Breast epithelium (tissue), 4 donors: ENCODE measurements at regions not wholly inside any gene's neighbourhood (a gene's known extent, or its start where the extent isn't known, plus 50 kb on each side); places are given as distances from the start of the nearest gene placed in this dataset.

Experiments used
- DNase-seq, 2 donors: peaks; one replicate each; pipeline ENCODE4 v3.0.0-alpha.2; 2019; ENCODE audit warnings: low spot score in 2 of 2
- H3K27ac ChIP-seq, 2 donors: fragments of 200-600 bp; sonication (generic) in 1 of 2; one replicate each; pipeline ENCODE4 v1.5.1; 2016 to 2019; ENCODE audit warnings: mild to moderate bottlenecking in 1 of 2
- H3K27me3 ChIP-seq, 2 donors: fragments of 200-600 bp; sonication (generic) in 1 of 2; one replicate each; pipeline versions ENCODE4 v1.5.1 to v1.6.0; 2017 to 2019; ENCODE audit warnings: control low read depth in 1 of 2, mild to moderate bottlenecking in 1 of 2
- H3K36me3 ChIP-seq: fragments of 200-600 bp; one replicate; pipeline ENCODE4 v1.5.1; 2019
- H3K4me1 ChIP-seq, 2 donors: fragments of 200-600 bp; sonication (generic); one replicate each; pipeline ENCODE4 v1.5.1; 2016 to 2019; ENCODE audit warnings: control low read depth in 1 of 2
- H3K4me3 ChIP-seq, 3 donors: fragments of 200-600 bp; sonication (generic); 1 replicate in 2 of 3; 2 replicates in 1 of 3; pipeline ENCODE4 v1.5.1; 2016 to 2019; ENCODE audit warnings: mild to moderate bottlenecking in 3 of 3, moderate library complexity in 2 of 3
- H3K9me3 ChIP-seq, 2 donors: fragments of 200-600 bp; sonication (generic) in 1 of 2; one replicate each; pipeline ENCODE4 v1.5.1; 2016 to 2019; ENCODE audit warnings: control low read depth in 1 of 2
- CTCF ChIP-seq, 3 donors: fragments of 450-650 bp; IDR thresholded peaks; one replicate each; pipeline ENCODE4 v1.5.1; 2016 to 2017; ENCODE audit warnings: antibody characterized with exemption in 3 of 3, mild to moderate bottlenecking in 3 of 3, moderate library complexity in 3 of 3
- POLR2A ChIP-seq: fragments of 450-650 bp; IDR thresholded peaks from one replicate; pipeline ENCODE4 v1.6.1; 2016; ENCODE audit warnings: antibody characterized with exemption, mild to moderate bottlenecking, moderate library complexity
- POLR2AphosphoS5 ChIP-seq, 3 donors: sonication (generic); formaldehyde crosslinking; IDR thresholded peaks; one replicate each; pipeline ENCODE4 v1.6.1; 2017; ENCODE audit warnings: antibody characterized with exemption in 3 of 3
- intact Hi-C: fragments of 100-400 bp; cut with DNase I; formaldehyde crosslinking; loops from one replicate; pipeline ENCODE4 v1.15.1; 2023; ENCODE audit warnings: low total_unique reads

- TF ChIP-seq POLR2A (no peak), POLR2AphosphoS5 (IDR thresholded peaks at IDR 0.05) (no peak), CTCF (IDR thresholded peaks at IDR 0.05) (no peak)
- intact Hi-C loops: no loop called here
- Histone ChIP-seq H3K9me3 (no peaks in the 10 kb centered on the region), H3K4me1 (no peaks in the 10 kb centered on the region), H3K27me3 (no peaks in the 10 kb centered on the region), H3K4me3 (no peak overlapping the region), H3K27ac (no peak overlapping the region), H3K36me3 (no peaks in the 10 kb centered on the region)
- DNase-seq: no peak
Observed at GRCh38 chr4:101515566-101515965, 168.2 kb upstream of the PPP3CA start.

- no peak overlapping the region for H3K4me3 ChIP-seq
- H3K36me3 ChIP-seq: no peaks in the 10 kb centered on the region
- DNase-seq: no peak
- H3K27me3 ChIP-seq: no peaks in the 10 kb centered on the region
- no peak overlapping the region for H3K27ac ChIP-seq
- TF ChIP-seq POLR2A: no peak
- no peak for TF ChIP-seq CTCF (IDR thresholded peaks at IDR 0.05)
- no peak for TF ChIP-seq POLR2AphosphoS5 (IDR thresholded peaks at IDR 0.05)
- no peaks in the 10 kb centered on the region for H3K9me3 ChIP-seq
- no peaks in the 10 kb centered on the region for H3K4me1 ChIP-seq
- intact Hi-C loops: no loop called here
Observed at GRCh38 chr4:101515099-101515498, 167.8 kb upstream of the PPP3CA start.

GRCh38 chr4:101512416-101512815 is 165.1 kb upstream of the PPP3CA start:
- no peak for TF ChIP-seq CTCF (IDR thresholded peaks at IDR 0.05)
- no peak for TF ChIP-seq POLR2AphosphoS5 (IDR thresholded peaks at IDR 0.05)
- TF ChIP-seq POLR2A: no peak

GRCh38 chr4:101501421-101501820 is 154.1 kb upstream of the PPP3CA start:
- no peak overlapping the region for H3K4me3 ChIP-seq
- no peaks in the 10 kb centered on the region for H3K9me3 ChIP-seq
- no peaks in the 10 kb centered on the region for H3K4me1 ChIP-seq
- H3K27ac ChIP-seq: no peak overlapping the region
- DNase-seq: no peak
- TF ChIP-seq CTCF (IDR thresholded peaks at IDR 0.05) (no peak), POLR2A (no peak), POLR2AphosphoS5 (IDR thresholded peaks at IDR 0.05) (no peak)
- H3K27me3 ChIP-seq: no peaks in the 10 kb centered on the region
- no peaks in the 10 kb centered on the region for H3K36me3 ChIP-seq
- intact Hi-C loops: no loop called here

More at GRCh38 chr4:101512416-101512815, 165.1 kb upstream of the PPP3CA start:
- DNase-seq: no peak
- no peaks in the 10 kb centered on the region for H3K27me3 ChIP-seq
- no peaks in the 10 kb centered on the region for H3K4me1 ChIP-seq
- intact Hi-C loops: no loop called here
- H3K9me3 ChIP-seq: no peaks in the 10 kb centered on the region
- H3K4me3 ChIP-seq: no peak overlapping the region
- H3K36me3 ChIP-seq: no peaks in the 10 kb centered on the region
- H3K27ac ChIP-seq: no peak overlapping the region

- no peaks in the 10 kb centered on the region for H3K4me1 ChIP-seq
- no peak overlapping the region for H3K4me3 ChIP-seq
- TF ChIP-seq CTCF (IDR thresholded peaks at IDR 0.05) (no peak), POLR2AphosphoS5 (IDR thresholded peaks at IDR 0.05) (no peak), POLR2A (no peak)
- no peaks in the 10 kb centered on the region for H3K36me3 ChIP-seq
- H3K27me3 ChIP-seq: no peaks in the 10 kb centered on the region
- DNase-seq: no peak
- no peak overlapping the region for H3K27ac ChIP-seq
- intact Hi-C loops: no loop called here
- no peaks in the 10 kb centered on the region for H3K9me3 ChIP-seq
Observed at GRCh38 chr4:101500742-101501141, 153.4 kb upstream of the PPP3CA start.
